HEK293 (cell line): ENCODE measurements at regions not wholly inside any gene's neighbourhood (a gene's known extent, or its start where the extent isn't known, plus 50 kb on each side); places are given as distances from the start of the nearest gene placed in this dataset.

Experiments used
- CTCF ChIA-PET: fragments of 350-600 bp; formaldehyde crosslinking; extraction: SDS; loops from one replicate; lab custom pipeline; 2021; ENCODE audit warnings: antibody characterized with exemption; lab: Yijun Ruan, JAX
- POLR2A ChIA-PET: fragments of 300-600 bp; formaldehyde crosslinking; extraction: SDS; loops from one replicate; lab custom pipeline; 2020; ENCODE audit warnings: antibody characterized with exemption, inconsistent platforms; lab: Yijun Ruan, JAX
- H3K27ac ChIP-seq: fragments of 200-500 bp; sonication (Bioruptor generic); 2 replicates; pipeline ENCODE4 v1.5.1; 2014; ENCODE audit warnings: low read depth, low read length, control low read depth, inconsistent platforms; ENCODE audit errors: extremely low read depth
- H3K36me3 ChIP-seq, 2 experiments: fragments of 200-500 bp in 1 of 2; sonication (Bioruptor generic) in 1 of 2; 1 replicate in 1 of 2; 2 replicates in 1 of 2; pipeline ENCODE4 v1.5.1; 2014 to 2017; ENCODE audit warnings: inconsistent platforms in 2 of 2, low read length in 2 of 2; ENCODE audit not compliant: control insufficient read depth in 2 of 2, insufficient read depth in 1 of 2
- H3K4me1 ChIP-seq: fragments of 200-500 bp; sonication (Bioruptor generic); 2 replicates; pipeline ENCODE4 v1.5.1; 2014; ENCODE audit warnings: mild to moderate bottlenecking, low read length, inconsistent platforms; ENCODE audit not compliant: control insufficient read depth, insufficient read depth
- H3K4me3 ChIP-seq: 2 replicates; pipeline ENCODE4 v1.5.1; 2011; ENCODE audit warnings: low read depth, mild to moderate bottlenecking, control low read depth, low read length, moderate library complexity
- H3K9me3 ChIP-seq: fragments of 200-500 bp; sonication (Bioruptor generic); 2 replicates; pipeline ENCODE4 v1.5.1; 2014; ENCODE audit warnings: low read depth, low read length, inconsistent platforms; ENCODE audit not compliant: control insufficient read depth, insufficient read depth
- BCL11A ChIP-seq: fragments of 450-650 bp; formaldehyde crosslinking; IDR thresholded peaks from 2 replicates; pipeline ENCODE4 v1.5.1; 2016; ENCODE audit warnings: low read depth, missing biosample characterization, missing genetic modification characterization
- PATZ1 ChIP-seq: fragments of 450-650 bp; formaldehyde crosslinking; IDR thresholded peaks from 2 replicates; pipeline ENCODE4 v1.5.1; 2016; ENCODE audit warnings: missing biosample characterization, missing genetic modification characterization
- PRDM6 ChIP-seq: fragments of 450-650 bp; formaldehyde crosslinking; IDR thresholded peaks from 2 replicates; pipeline ENCODE4 v1.5.1; 2017; ENCODE audit warnings: missing biosample characterization, missing genetic modification characterization
- RBAK ChIP-seq: fragments of 450-650 bp; formaldehyde crosslinking; IDR thresholded peaks from 2 replicates; pipeline ENCODE4 v1.5.1; 2016; ENCODE audit warnings: missing biosample characterization, missing genetic modification characterization
- TCF7L2 ChIP-seq: IDR thresholded peaks from 2 replicates; pipeline ENCODE4 v1.6.1; 2011; ENCODE audit warnings: low read depth, mild to moderate bottlenecking, inconsistent platforms, low read length, moderate library complexity, borderline replicate concordance
- ZBTB10 ChIP-seq: fragments of 450-650 bp; formaldehyde crosslinking; IDR thresholded peaks from 2 replicates; pipeline ENCODE4 v1.5.1; 2016; ENCODE audit warnings: missing biosample characterization, missing genetic modification characterization
- ZBTB8A ChIP-seq: fragments of 450-650 bp; formaldehyde crosslinking; IDR thresholded peaks from 2 replicates; pipeline ENCODE4 v1.5.1; 2016; ENCODE audit warnings: missing biosample characterization, missing genetic modification characterization
- ZNF133 ChIP-seq: fragments of 450-650 bp; formaldehyde crosslinking; IDR thresholded peaks from 2 replicates; pipeline ENCODE4 v1.5.1; 2016; ENCODE audit warnings: missing biosample characterization, missing genetic modification characterization
- ZNF19 ChIP-seq: fragments of 450-650 bp; formaldehyde crosslinking; IDR thresholded peaks from 2 replicates; pipeline ENCODE4; 2016; ENCODE audit warnings: missing biosample characterization, missing genetic modification characterization, low read depth
- ZNF324 ChIP-seq: fragments of 450-650 bp; formaldehyde crosslinking; IDR thresholded peaks from 2 replicates; pipeline ENCODE4 v1.5.1; 2016; ENCODE audit warnings: missing biosample characterization, missing genetic modification characterization
- ZNF350 ChIP-seq: fragments of 450-650 bp; formaldehyde crosslinking; IDR thresholded peaks from 2 replicates; pipeline ENCODE4 v1.5.0; 2017; ENCODE audit warnings: missing biosample characterization, mild to moderate bottlenecking, missing genetic modification characterization
- ZNF423 ChIP-seq: fragments of 450-650 bp; formaldehyde crosslinking; IDR thresholded peaks from 2 replicates; pipeline ENCODE4 v1.5.1; 2016; ENCODE audit warnings: missing biosample characterization, missing genetic modification characterization
- ZNF48 ChIP-seq: fragments of 450-650 bp; formaldehyde crosslinking; IDR thresholded peaks from 2 replicates; pipeline ENCODE4 v1.5.1; 2016; ENCODE audit warnings: missing biosample characterization, missing genetic modification characterization
- ZNF513 ChIP-seq: fragments of 450-650 bp; IDR thresholded peaks from 2 replicates; pipeline ENCODE4 v1.5.1; 2018; ENCODE audit warnings: missing biosample characterization, missing genetic modification characterization
- ZNF518A ChIP-seq: fragments of 450-650 bp; formaldehyde crosslinking; conservative IDR thresholded peaks from 2 replicates; pipeline ENCODE4 v1.5.1; 2016; ENCODE audit warnings: low read depth, missing biosample characterization, missing genetic modification characterization
- ZNF571 ChIP-seq: fragments of 450-650 bp; formaldehyde crosslinking; IDR thresholded peaks from 2 replicates; pipeline ENCODE4 v1.5.0; 2017; ENCODE audit warnings: missing biosample characterization, missing genetic modification characterization
- ZNF654 ChIP-seq: fragments of 450-650 bp; formaldehyde crosslinking; IDR thresholded peaks from 2 replicates; pipeline ENCODE4 v1.5.1; 2016; ENCODE audit warnings: low read depth, missing biosample characterization, missing genetic modification characterization
- ZNF677 ChIP-seq: fragments of 450-650 bp; IDR thresholded peaks from 2 replicates; pipeline ENCODE4 v1.5.0; 2018; ENCODE audit warnings: missing biosample characterization, mild to moderate bottlenecking, missing genetic modification characterization, moderate library complexity
- TF ChIP-seq, protein P1 (sequence below): fragments of 450-650 bp; formaldehyde crosslinking; IDR thresholded peaks from 2 replicates; pipeline ENCODE4 v1.5.1; 2016; ENCODE audit warnings: missing biosample characterization, missing genetic modification characterization
- TF ChIP-seq, protein P2 (sequence below): fragments of 450-650 bp; formaldehyde crosslinking; IDR thresholded peaks from 2 replicates; pipeline ENCODE4; 2016; ENCODE audit warnings: missing biosample characterization, missing genetic modification characterization

- no peak for TF ChIP-seq ZNF518A (tag by site-specific recombination)
- no peak for TF ChIP-seq PRDM6 (tag by site-specific recombination)
- no peak for TF ChIP-seq TCF7L2
- TF ChIP-seq ZNF48 (tag by site-specific recombination) = no peak
These were observed 1376.9 kb upstream of the TMEM132C start (continued) for GRCh38 chr12:126890097-126890496.

DNA sequence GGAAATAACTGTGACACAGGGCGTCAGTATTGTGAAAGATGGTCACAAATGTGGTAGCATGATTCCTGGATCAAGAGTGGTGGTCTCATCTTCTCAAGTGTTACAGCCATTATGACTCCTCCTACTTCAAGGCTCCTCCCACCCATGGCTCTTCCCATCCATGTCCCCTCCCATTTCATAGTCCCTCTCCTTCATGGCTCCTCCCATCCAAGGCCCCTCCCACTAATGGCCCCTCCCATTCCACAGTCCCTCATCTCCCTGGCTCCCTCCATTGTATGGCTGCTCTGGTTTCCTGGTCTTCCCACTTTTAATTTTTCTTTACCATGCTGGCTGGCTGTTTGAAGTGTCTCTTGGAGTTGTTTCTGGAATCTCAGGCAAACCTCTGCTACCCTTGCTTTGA lies 1375.2 kb upstream of the TMEM132C start:
- TF ChIP-seq ZNF423 (tag by site-specific recombination) = no peak
- TF ChIP-seq ZBTB8A (tag by site-specific recombination) = no peak
- TF ChIP-seq BCL11A (tag by site-specific recombination) = no peak
- TF ChIP-seq, protein P1, sequence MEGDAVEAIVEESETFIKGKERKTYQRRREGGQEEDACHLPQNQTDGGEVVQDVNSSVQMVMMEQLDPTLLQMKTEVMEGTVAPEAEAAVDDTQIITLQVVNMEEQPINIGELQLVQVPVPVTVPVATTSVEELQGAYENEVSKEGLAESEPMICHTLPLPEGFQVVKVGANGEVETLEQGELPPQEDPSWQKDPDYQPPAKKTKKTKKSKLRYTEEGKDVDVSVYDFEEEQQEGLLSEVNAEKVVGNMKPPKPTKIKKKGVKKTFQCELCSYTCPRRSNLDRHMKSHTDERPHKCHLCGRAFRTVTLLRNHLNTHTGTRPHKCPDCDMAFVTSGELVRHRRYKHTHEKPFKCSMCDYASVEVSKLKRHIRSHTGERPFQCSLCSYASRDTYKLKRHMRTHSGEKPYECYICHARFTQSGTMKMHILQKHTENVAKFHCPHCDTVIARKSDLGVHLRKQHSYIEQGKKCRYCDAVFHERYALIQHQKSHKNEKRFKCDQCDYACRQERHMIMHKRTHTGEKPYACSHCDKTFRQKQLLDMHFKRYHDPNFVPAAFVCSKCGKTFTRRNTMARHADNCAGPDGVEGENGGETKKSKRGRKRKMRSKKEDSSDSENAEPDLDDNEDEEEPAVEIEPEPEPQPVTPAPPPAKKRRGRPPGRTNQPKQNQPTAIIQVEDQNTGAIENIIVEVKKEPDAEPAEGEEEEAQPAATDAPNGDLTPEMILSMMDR (tag by site-specific recombination) = no peak
- TF ChIP-seq ZNF571 (tag by site-specific recombination) = no peak
- TF ChIP-seq ZNF19 = no peak
- no peak for TF ChIP-seq RBAK
- TF ChIP-seq ZNF654 (tag by site-specific recombination) = no peak
- TF ChIP-seq ZNF350 (tag by site-specific recombination) = no peak
- no peak for TF ChIP-seq ZNF133 (tag by site-specific recombination)
- no peak for TF ChIP-seq ZNF324 (tag by site-specific recombination)
- TF ChIP-seq ZNF677 (tag by site-specific recombination) = no peak
- TF ChIP-seq, protein P2, sequence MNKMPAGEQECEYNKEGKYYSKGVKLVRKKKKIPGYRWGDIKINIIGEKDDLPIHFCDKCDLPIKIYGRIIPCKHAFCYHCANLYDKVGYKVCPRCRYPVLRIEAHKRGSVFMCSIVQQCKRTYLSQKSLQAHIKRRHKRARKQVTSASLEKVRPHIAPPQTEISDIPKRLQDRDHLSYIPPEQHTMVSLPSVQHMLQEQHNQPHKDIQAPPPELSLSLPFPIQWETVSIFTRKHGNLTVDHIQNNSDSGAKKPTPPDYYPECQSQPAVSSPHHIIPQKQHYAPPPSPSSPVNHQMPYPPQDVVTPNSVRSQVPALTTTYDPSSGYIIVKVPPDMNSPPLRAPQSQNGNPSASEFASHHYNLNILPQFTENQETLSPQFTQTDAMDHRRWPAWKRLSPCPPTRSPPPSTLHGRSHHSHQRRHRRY (tag by site-specific recombination) = no peak
- no peak for TF ChIP-seq ZBTB10
- no peak for TF ChIP-seq PATZ1
- no peak for TF ChIP-seq ZNF513 (tag by site-specific recombination)
- no peaks in the 10 kb centered on the region for H3K36me3 ChIP-seq
- POLR2A ChIA-PET = no interaction called here
- no peaks in the 10 kb centered on the region for H3K4me1 ChIP-seq
- no peak overlapping the region for H3K4me3 ChIP-seq
- H3K9me3 ChIP-seq = no peaks in the 10 kb centered on the region
- CTCF ChIA-PET = no interaction called here
- no peak overlapping the region for H3K27ac ChIP-seq
